ENCODE measurements at regions not wholly inside any gene's neighbourhood (a gene's known extent, or its start where the extent isn't known, plus 50 kb on each side); places are given as distances from the start of the nearest gene placed in this dataset.

DNA sequence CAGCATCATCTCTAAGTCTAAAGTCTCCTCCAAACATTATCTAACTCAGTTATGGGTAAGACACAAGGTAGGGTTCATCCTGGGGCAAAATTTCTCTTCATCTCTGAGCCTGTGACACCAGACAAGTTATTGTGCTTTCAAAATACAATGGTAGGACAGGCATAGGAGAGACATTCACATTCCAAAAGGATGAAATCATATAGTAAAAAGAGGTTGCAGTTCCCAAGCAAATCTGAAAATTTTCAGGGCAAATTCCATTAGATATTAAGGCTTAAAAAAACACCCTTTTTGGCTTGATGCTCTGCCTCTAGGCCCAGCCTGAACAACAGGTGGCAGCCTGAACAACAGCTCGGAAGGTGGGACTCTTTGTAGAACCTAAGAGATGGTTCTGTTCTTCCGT lies 448.3 kb upstream of the SLIT2 start:
- DNase-seq (ENCODE audit: low read depth in 2 of 2, low spot score in 1 of 2): no peak

DNA sequence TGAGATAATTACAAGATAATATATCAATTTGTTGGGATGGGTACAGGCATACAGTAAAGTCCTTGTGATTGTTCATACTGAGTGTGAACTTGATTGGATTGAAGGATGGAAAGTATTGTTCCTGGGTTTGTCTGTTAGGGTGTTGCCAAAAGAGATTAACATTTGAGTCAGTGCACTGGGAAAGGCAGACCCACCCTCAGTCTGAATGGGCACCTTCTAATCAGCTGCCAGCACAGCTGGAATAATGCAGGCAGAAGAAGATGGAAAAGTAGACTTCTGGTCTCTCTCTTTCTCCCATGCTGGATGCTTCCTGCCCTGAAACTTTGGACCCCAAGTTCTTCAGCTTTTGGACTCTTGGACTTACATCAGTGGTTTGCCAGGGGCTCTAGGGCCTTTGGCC lies 457.9 kb upstream of the SLIT2 start:
- DNase-seq (ENCODE audit: low read depth in 2 of 2, low spot score in 1 of 2): no peak

DNA sequence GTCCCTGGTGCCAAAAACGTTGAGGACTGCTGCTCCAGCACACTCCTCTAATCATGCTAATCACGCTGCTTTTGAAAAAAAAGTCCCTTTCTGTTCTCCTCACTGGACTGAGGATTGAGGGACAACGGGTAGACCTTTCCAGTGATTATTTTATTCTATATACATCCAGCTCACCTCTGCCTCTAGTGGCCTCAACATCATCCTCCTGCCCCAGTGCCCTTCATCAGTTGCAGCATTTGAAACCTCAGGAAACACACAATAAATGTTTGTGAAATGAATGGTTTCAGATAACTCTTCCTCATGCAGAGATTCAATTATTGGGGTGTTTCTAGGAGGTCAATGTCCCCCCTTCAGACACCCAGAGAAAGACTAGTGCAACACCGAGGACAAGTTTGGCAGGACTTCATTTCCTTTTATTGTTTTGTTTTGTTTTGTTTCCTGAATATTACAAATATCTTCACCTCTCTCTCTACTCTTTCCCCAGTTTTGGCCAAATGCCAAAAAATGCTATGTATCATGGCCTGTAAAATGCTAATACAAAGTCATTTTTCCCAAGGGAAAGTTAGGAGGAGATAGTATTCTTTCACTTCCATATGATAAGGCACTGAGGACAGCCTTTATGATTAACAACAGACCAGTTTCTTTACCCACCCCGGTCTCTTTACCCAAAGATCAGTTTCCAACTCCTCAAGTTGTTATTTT lies 460.1 kb upstream of the SLIT2 start:
- no peak for DNase-seq (ENCODE audit: low read depth in 2 of 2, low spot score in 1 of 2)

DNA sequence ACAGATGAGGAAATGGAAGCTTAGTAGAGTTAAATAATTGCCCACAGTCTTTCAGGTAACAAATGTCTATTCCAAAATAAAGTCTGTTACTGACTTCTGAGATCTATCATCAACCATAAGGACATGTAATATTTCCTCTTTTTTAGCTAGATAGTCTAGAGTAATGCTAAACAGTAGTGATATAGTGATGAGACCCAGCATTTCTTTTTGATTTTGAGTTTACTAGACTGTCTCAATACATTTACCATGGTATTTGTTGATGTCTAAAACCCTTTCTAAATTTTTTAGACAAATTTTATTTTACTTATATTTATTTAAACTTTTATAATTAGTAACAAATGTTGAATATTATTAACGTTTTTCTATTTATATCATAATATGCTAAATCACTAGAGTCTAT lies 465.1 kb upstream of the SLIT2 start:
- no peak for DNase-seq (ENCODE audit: low read depth in 2 of 2, low spot score in 1 of 2)

DNA sequence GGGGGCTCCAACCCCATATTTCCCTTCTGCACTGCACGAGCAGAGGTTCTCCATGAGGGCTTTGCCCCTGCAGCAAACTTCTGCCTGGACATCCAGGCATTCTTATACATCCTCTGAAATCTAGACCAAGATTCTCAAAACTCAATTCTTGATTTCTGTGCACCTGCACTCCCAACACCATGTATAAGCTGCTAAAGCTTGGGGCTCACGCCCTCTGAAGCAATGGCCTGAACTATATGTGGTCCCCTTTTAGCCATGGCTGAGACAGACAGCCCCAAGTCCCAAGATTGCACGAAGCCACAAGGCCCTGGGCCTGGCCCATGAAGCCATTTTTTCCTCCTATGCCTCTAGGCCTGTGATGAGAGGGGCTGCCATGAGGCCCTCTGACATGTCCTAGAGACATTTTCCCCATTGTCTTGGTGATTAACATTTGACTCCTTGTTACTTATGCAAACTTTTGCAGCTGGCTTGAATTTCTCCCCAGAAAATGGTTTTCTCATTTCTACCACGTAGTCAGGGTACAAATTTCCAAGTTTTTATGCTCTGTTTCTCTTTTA lies 468.0 kb upstream of the SLIT2 start:
- no peak for DNase-seq (ENCODE audit: low read depth in 2 of 2, low spot score in 1 of 2)

DNA sequence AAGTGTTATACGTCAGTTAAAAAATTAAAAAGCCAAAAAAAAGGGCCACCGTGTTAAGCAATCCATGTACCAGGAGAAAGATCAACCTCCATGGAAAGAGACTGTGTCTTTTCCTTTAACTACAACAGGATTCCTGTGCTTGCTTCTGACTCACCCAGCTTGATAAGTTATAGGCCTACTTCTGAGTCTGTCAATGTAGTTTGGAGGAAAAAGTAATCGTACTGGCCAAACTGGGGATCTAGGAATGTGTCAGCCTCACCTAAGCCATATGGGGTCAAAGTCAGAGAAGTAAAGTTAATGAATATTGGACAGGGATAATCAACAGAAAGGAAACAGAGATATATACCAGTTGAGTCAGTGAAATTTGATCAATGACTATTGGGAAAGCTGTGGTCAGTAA lies 470.8 kb upstream of the SLIT2 start:
- no peak for DNase-seq (ENCODE audit: low read depth in 2 of 2, low spot score in 1 of 2)

DNA sequence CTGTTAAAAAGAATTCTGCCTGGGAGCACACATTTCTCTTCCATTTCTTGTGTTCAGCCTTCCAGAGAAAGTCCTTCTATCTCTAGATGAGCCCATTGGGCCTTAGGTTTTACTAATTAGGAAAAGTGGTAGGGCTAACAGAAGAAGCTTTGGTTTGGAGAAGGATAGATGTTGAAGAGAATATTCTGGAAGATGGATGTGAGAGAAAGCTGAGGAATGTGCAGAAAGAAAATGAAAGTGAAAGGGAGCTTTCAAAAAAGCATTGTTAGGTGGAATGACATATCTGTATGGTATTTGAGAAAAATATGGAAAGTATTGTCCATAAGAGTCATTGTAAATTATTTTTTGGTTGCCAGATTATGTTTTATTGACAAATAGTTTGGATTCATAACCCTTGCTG lies 474.8 kb upstream of the SLIT2 start:
- no peak for DNase-seq (ENCODE audit: low read depth in 2 of 2, low spot score in 1 of 2)

DNA sequence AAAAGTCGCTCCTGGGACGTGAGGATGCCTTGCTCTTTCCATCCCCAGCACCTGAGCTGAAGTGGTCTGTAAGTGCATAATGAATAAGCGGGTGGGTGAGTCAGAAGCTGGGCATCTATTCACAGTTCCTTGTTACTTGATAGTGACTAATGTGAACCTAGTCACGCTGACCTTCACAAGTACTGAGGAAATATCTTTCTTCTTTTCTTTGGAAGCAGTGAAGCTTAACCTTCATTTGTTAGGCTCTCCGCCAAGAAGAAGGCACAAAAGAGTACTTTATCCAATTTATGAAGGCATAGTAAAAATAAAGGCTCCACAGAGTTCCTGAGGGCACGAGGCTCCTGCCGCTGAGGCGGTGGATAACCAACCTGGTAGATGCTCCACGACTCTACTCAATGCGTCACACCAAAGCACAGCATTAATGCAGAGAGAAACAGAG lies 475.7 kb upstream of the SLIT2 start:
- no peak for DNase-seq (ENCODE audit: low read depth in 2 of 2, low spot score in 1 of 2)

DNA sequence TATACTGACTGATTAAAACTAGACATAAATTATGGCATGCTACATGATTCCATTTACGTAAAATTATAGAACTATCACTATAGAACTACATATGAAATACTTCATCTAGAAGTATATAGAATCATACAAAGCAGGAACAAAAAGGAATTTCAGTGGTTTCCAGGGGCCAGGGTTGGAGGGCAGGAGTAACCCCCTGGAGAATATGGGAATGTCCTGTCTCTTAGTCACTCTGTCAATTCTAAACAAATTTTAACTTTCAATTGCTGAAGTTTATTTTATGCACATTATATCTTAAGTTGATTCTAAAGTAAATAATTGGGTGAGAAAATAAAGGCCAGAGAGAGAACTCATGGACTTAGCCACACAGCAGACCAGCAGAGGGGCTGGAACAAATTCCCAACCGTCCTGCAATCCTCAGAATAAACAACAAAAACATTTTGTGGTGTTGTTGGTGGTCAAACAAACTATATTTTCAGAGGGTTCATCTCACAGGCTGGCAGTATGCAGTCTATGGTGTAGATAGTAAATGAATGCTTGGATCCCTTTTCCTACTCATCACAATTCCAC lies 476.9 kb upstream of the SLIT2 start:
- DNase-seq (ENCODE audit: low read depth in 2 of 2, low spot score in 1 of 2): no peak

DNA sequence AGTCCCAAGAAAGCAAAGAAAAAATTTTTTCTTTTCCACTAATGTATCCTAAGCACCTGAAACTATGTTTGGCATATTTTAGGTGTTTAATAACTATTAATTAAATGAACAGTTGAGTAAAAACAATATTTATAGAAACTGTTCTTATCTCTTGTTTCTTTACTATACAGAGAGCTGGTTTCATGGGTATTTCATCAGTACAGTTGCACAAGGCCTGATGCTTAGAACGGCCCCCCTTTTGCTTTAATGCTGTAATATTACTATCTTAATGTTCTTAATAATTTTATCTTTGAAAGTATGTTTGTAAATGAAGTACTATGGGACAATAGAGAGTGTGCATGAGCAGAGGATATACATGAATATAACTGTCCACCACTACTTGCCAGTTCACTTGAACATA lies 479.1 kb upstream of the SLIT2 start:
- DNase-seq (ENCODE audit: low read depth in 2 of 2, low spot score in 1 of 2): no peak

DNA sequence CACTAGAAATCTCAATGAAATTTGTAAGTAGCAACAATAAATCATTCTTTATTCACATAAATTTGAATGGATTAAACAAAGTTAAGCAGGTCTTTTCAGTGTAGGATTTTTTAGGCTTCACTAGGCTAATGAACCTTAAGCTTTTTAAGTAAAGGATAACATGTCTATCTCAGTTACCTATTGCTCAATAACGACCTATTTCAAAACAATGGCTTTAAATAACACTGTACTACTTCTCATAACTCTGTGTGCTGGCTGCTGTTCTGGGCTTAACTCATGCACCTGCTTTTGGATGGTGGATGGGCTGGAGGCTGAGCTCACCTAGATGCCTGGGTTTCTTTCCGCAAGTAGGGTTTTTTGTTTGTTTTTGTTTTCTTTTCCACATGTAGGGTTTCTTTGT lies 495.0 kb upstream of the SLIT2 start:
- no peak for DNase-seq (ENCODE audit: low read depth in 2 of 2, low spot score in 1 of 2)

DNA sequence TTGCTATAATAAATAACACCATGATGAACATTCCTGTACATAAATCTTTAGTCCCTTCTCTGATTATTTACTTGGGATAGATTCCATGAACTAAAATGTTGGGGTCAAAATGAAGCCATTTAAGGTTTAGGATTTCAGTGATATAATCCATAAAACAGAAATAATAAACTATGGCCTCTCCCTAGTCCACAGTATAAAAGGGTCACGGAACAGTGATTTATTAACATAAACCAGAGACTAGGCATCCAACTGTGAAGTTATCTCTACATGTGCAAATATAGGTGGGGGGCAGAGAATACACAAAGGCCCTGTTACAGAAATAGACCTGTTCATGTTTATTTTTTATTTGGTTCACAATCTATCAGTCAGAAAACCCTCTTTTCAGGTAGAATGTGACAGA lies 499.1 kb upstream of the SLIT2 start:
- no peak for DNase-seq (ENCODE audit: low read depth in 2 of 2, low spot score in 1 of 2)

DNA sequence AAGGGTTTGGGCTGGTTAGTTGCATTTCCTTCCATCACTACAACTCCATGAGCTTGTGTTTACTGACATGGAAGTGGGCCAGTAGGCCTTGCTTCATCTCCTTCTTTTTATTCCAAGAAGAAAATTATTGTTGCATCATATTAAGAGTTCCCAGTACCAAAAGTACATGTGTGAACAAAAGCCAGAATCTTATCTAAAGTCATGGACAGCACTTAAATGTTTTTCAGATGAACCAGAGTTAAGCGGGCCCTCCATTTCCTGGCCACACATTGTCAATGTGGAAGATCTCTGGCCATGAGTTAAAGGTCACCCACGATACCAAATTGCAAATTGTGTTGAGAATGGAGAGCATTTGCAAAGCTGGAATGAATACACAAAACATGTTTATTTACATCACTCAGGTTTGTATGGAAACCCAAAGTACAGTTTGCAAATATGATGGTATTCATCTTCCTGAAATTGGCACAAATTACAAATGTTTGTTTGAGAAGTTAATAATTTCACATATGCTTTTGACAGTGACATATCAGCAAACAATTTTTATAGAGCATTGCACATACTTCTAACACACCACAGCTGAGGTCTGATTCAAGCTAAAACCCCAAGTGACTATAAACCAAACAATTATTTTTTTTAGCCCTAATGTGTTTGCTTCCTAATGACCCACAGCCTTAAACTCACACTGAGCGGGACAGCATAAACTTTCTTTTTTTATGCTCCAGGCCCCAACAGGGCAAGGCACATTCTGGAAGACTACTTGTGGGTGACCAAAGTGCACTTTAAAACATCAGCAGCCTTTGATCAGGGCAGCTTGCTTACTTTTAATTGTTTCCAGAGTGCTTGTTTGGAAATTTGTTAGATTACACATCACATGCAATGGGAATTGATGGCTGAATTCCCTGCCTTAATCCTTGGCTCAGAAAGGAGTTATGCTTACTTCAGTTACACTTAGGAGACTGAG lies 502.9 kb upstream of the SLIT2 start:
- no peak for DNase-seq (ENCODE audit: low read depth in 2 of 2, low spot score in 1 of 2)

DNA sequence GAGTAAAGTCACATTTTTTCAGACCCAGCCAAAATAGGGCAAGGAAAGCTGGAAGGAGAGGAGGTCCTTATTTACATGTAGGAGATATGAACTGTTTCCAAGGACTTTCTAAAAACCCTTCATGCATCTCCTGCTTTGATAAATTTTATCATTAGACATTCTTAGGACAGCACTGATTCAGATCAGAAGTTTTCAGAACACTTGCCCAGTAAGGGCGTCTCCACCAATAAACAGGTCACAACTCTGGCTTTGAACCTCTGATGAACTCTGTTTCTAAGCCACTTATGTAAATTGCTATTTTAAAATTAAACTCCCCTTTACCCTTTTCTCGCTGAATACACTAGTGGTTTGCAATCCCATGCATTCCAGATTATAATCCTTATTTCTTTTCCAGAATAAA lies 505.3 kb upstream of the SLIT2 start:
- DNase-seq (ENCODE audit: low read depth in 2 of 2, low spot score in 1 of 2): no peak

DNA sequence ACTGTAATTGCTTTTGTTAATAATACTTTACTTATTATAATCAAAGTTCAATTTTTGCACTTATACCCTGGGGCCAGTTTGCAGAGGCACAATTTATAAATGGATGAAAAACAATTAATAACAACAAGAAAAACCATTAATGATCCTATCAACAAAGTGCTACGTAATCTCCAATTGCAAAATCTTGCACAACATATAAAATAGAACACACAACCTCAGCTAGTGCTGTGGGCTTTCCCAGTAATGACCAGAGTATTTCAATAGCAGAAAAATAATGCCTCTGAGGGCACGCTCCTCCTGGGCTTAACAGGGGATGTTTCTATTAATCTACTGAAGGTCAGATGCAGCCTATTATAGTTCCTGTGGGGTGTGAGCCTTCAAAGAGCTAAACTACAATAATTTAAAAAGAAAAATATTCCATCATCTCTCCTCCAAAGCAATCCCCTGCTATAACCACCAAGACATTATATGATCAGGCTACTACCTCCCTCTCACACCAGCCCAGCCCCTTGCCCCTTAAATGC lies 508.5 kb upstream of the SLIT2 start:
- no peak for DNase-seq (ENCODE audit: low read depth in 2 of 2, low spot score in 1 of 2)

DNA sequence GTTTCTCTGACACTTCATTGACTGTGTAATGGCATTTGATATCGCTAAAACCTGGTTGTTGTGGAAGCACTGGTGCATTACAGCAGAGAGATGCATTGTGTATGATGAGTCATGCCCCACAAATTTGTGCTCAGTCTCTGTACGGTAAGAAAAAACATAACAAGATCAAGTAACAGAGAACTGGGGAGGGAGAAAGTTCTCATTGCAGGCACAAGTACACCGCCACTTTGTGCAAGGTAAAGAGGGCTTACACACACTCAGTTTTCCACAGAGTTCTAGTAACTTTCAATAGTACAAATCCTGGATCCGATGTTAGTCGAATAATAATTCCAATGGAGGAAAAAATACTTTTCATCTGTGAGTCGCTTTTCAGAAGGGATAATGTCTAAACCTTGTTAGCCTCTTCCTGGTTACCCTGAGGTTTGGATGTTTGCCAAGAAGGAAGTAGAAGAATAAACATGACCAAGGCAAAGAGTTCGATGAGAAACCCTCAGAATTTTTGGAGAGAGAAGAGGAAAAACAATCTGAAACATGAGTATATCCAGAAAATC lies 512.5 kb upstream of the SLIT2 start:
- no peak for DNase-seq (ENCODE audit: low read depth in 2 of 2, low spot score in 1 of 2)

DNA sequence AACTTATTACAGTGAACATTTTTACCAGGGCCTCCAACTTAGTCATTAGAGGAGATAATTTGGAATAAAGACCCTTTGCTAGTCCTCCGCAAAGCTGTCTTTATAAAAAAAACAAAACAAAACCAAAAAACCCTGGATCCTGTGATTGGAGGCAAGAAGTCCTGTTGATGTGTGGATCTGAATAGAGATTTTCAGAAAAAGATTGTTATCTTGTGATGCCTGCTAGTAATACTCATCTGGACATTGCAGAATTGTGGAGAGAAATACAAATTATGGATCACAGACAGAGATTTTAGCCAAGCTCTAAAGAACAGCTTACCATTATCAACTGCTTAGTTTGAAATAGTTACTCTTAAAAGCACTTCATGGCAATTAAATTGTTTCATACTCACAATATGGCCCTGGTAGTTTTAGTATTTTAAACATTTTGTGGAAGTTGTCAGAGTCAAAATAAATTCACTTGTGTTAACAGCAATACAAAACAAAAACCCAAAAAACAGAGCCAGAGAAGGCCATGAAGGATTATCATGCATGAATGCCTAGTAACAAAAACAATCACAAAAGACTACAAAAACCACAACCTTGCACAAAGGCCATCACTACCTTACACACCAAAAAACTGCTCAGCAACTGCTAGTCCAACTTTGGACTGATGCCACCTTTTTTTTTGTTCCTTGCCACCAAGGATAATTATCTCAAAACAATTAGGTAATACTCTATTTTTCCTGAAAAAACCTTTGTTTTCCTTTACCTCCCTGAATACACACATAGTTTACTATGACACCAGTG lies 514.5 kb upstream of the SLIT2 start:
- DNase-seq (ENCODE audit: low read depth in 2 of 2, low spot score in 1 of 2): no peak

DNA sequence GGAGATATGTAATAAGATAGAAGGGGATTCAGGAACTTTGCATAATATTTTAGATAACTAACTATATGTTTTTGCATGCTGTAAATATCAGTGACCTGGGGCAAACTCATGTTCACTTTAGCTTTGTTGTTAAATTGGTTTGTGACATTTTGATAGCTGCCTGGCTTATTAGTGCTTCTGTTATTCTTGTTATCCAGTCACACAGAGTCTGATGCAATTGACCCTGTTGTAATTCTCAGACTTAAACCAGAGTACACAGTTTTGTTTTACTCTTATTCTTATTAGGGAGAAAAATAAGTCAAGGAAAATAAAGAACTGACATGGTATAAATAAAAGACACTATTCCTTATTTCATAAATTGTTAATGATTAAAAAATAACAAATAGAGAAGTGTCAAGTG lies 516.7 kb upstream of the SLIT2 start:
- DNase-seq (ENCODE audit: low read depth in 2 of 2, low spot score in 1 of 2): no peak

DNA sequence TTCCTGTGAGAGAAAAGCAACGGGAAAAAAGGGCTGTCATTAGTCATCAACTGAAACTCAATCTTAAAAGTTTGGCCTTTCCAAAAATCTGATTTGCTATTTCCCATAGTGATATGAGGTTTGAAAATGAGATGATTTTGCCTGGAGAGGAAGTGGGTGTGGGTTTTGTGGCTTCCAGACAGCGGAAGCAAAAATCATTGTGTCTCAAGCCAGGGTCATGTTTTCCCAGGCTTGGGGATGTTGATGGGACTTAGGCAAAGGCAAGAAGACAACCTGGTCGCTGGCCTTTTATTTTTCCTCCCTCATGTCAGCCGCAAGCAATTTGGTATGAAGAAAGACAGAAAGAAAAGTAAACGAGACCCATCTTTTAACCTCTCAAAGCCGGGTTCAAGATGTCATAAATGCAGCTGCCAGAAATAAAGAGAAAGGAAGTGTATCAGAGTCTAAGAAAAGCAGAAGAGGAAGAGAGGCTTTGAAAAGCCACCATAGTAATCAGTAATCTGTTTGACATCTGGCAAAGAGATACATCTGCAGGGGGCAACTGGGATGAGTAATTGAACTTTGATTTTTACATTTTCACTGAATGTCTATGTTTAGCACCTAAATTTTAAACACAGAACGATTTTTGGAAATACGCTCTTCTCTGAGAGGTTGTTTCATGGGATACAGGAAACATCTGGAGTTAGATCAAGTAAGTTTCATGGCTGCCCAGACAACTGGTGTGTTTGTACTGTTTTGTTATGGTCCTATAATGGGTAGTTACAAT lies 521.6 kb upstream of the SLIT2 start:
- DNase-seq (ENCODE audit: low read depth in 2 of 2, low spot score in 1 of 2): no peak

DNA sequence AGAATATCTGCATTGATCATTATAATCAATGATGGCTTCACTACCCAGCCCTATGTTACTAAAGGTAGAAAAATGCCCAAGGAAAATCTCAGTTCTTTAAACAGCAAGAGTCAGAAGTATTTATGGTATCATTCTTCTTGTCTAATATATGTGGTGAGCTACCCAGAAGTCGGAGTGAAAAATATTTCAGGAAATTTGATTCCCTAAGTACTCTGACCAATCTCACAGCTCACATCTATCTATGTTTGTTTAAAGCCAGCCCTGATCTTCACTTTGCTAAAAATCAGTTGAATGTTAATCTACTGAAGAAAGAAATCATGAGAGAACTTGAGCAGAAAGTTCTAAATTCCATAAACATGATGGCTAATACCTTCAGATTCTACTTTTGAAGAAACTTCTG lies 522.9 kb upstream of the SLIT2 start:
- no peak for DNase-seq (ENCODE audit: low read depth in 2 of 2, low spot score in 1 of 2)
